ENCODE measurements at regions not wholly inside any gene's neighbourhood (a gene's known extent, or its start where the extent isn't known, plus 50 kb on each side); places are given as distances from the start of the nearest gene placed in this dataset.

- no peaks in the 10 kb centered on the region for H3K9me3 ChIP-seq (ENCODE audit: insufficient read depth, low read length)
- H3K4me1 ChIP-seq (ENCODE audit: insufficient read depth, insufficient read length) = no peaks in the 10 kb centered on the region
- no peak for DNase-seq (ENCODE audit: low read depth, low spot score)
- H3K4me3 ChIP-seq (ENCODE audit: insufficient read length, low read depth) = no peak overlapping the region
- TF ChIP-seq SUZ12 (IDR thresholded peaks at IDR 0.05; ENCODE audit: extremely low read depth, insufficient read depth, insufficient read length) (no peak), ZNF274 (IDR thresholded peaks at IDR 0.05; ENCODE audit: low read depth, low read length) (no peak), YY1 (IDR thresholded peaks at IDR 0.05; ENCODE audit: insufficient read depth, insufficient read length) (no peak)
- H3K9ac ChIP-seq (ENCODE audit: insufficient read length, low read depth) = no peak overlapping the region
- no peaks in the 10 kb centered on the region for H3K36me3 ChIP-seq (ENCODE audit: insufficient read depth, insufficient read length, low read length)
- no peaks in the 10 kb centered on the region for H3K27me3 ChIP-seq (ENCODE audit: insufficient read depth, insufficient read length)
Measured at GRCh38 chr2:116222793-116223192, 1591.7 kb upstream of the DDX18 start.

GRCh38 chr2:116223912-116224311 is 1590.6 kb upstream of the DDX18 start:
- no peak for TF ChIP-seq ZNF274 (IDR thresholded peaks at IDR 0.05; ENCODE audit: low read depth, low read length)

GRCh38 chr2:116224610-116225009 is 1589.9 kb upstream of the DDX18 start:
- H3K27me3 ChIP-seq (ENCODE audit: insufficient read depth, insufficient read length) = no peaks in the 10 kb centered on the region
- H3K36me3 ChIP-seq (ENCODE audit: insufficient read depth, insufficient read length, low read length) = no peaks in the 10 kb centered on the region
- H3K4me1 ChIP-seq (ENCODE audit: insufficient read depth, insufficient read length) = no peaks in the 10 kb centered on the region
- DNase-seq (ENCODE audit: low read depth, low spot score) = no peak
- no peak overlapping the region for H3K4me3 ChIP-seq (ENCODE audit: insufficient read length, low read depth)
- TF ChIP-seq ZNF274 (IDR thresholded peaks at IDR 0.05; ENCODE audit: low read depth, low read length) (no peak), YY1 (IDR thresholded peaks at IDR 0.05; ENCODE audit: insufficient read depth, insufficient read length) (no peak), SUZ12 (IDR thresholded peaks at IDR 0.05; ENCODE audit: extremely low read depth, insufficient read depth, insufficient read length) (no peak)
- no peak overlapping the region for H3K9ac ChIP-seq (ENCODE audit: insufficient read length, low read depth)
- H3K9me3 ChIP-seq (ENCODE audit: insufficient read depth, low read length) = no peaks in the 10 kb centered on the region

More at GRCh38 chr2:116223912-116224311, 1590.6 kb upstream of the DDX18 start:
- Histone ChIP-seq H3K4me3 (ENCODE audit: insufficient read length, low read depth) (no peak overlapping the region), H3K9ac (ENCODE audit: insufficient read length, low read depth) (no peak overlapping the region), H3K9me3 (ENCODE audit: insufficient read depth, low read length) (no peaks in the 10 kb centered on the region), H3K27me3 (ENCODE audit: insufficient read depth, insufficient read length) (no peaks in the 10 kb centered on the region), H3K4me1 (ENCODE audit: insufficient read depth, insufficient read length) (no peaks in the 10 kb centered on the region), H3K36me3 (ENCODE audit: insufficient read depth, insufficient read length, low read length) (no peaks in the 10 kb centered on the region)
- DNase-seq (ENCODE audit: low read depth, low spot score) = no peak

GRCh38 chr2:116238511-116238910 is 1576.0 kb upstream of the DDX18 start:
- Histone ChIP-seq H3K4me1 (ENCODE audit: insufficient read depth, insufficient read length) (no peaks in the 10 kb centered on the region), H3K36me3 (ENCODE audit: insufficient read depth, insufficient read length, low read length) (no peaks in the 10 kb centered on the region), H3K27me3 (ENCODE audit: insufficient read depth, insufficient read length) (no peaks in the 10 kb centered on the region), H3K4me3 (ENCODE audit: insufficient read length, low read depth) (no peak overlapping the region), H3K9me3 (ENCODE audit: insufficient read depth, low read length) (no peaks in the 10 kb centered on the region), H3K9ac (ENCODE audit: insufficient read length, low read depth) (no peak overlapping the region)
- TF ChIP-seq YY1 (IDR thresholded peaks at IDR 0.05; ENCODE audit: insufficient read depth, insufficient read length) = no peak
- TF ChIP-seq SUZ12 (IDR thresholded peaks at IDR 0.05; ENCODE audit: extremely low read depth, insufficient read depth, insufficient read length) = no peak
- no peak for TF ChIP-seq ZNF274 (IDR thresholded peaks at IDR 0.05; ENCODE audit: low read depth, low read length)
- no peak for DNase-seq (ENCODE audit: low read depth, low spot score)

GRCh38 chr2:116250376-116250775 is 1564.1 kb upstream of the DDX18 start:
- no peak overlapping the region for H3K4me3 ChIP-seq (ENCODE audit: insufficient read length, low read depth)
- peaks cover 19% of the 10 kb centered on the region; the same call in 1 of the 2 replicates for H3K9me3 ChIP-seq (ENCODE audit: insufficient read depth, low read length)
- H3K36me3 ChIP-seq (ENCODE audit: insufficient read depth, insufficient read length, low read length) = no peaks in the 10 kb centered on the region
- H3K4me1 ChIP-seq (ENCODE audit: insufficient read depth, insufficient read length) = no peaks in the 10 kb centered on the region
- DNase-seq (ENCODE audit: low read depth, low spot score) = no peak
- no peaks in the 10 kb centered on the region for H3K27me3 ChIP-seq (ENCODE audit: insufficient read depth, insufficient read length)
- H3K9ac ChIP-seq (ENCODE audit: insufficient read length, low read depth) = no peak overlapping the region
- TF ChIP-seq ZNF274 (IDR thresholded peaks at IDR 0.05; ENCODE audit: low read depth, low read length) = no peak
- no peak for TF ChIP-seq YY1 (IDR thresholded peaks at IDR 0.05; ENCODE audit: insufficient read depth, insufficient read length)
- TF ChIP-seq SUZ12 (IDR thresholded peaks at IDR 0.05; ENCODE audit: extremely low read depth, insufficient read depth, insufficient read length) = no peak

GRCh38 chr2:116264872-116265271 is 1549.6 kb upstream of the DDX18 start:
- Histone ChIP-seq H3K36me3 (ENCODE audit: insufficient read depth, insufficient read length, low read length) (no peaks in the 10 kb centered on the region), H3K4me1 (ENCODE audit: insufficient read depth, insufficient read length) (no peaks in the 10 kb centered on the region), H3K27me3 (ENCODE audit: insufficient read depth, insufficient read length) (no peaks in the 10 kb centered on the region), H3K9ac (ENCODE audit: insufficient read length, low read depth) (no peak overlapping the region), H3K9me3 (ENCODE audit: insufficient read depth, low read length) (peaks cover 29% of the 10 kb centered on the region), H3K4me3 (ENCODE audit: insufficient read length, low read depth) (no peak overlapping the region)
- no peak for TF ChIP-seq ZNF274 (IDR thresholded peaks at IDR 0.05; ENCODE audit: low read depth, low read length)
- TF ChIP-seq YY1 (IDR thresholded peaks at IDR 0.05; ENCODE audit: insufficient read depth, insufficient read length) = no peak
- TF ChIP-seq SUZ12 (IDR thresholded peaks at IDR 0.05; ENCODE audit: extremely low read depth, insufficient read depth, insufficient read length) = no peak
- DNase-seq (ENCODE audit: low read depth, low spot score) = no peak

- Histone ChIP-seq H3K27me3 (ENCODE audit: insufficient read depth, insufficient read length) (no peaks in the 10 kb centered on the region), H3K9me3 (ENCODE audit: insufficient read depth, low read length) (peaks cover 8% of the 10 kb centered on the region; the same call in 1 of the 2 replicates), H3K36me3 (ENCODE audit: insufficient read depth, insufficient read length, low read length) (no peaks in the 10 kb centered on the region), H3K4me3 (ENCODE audit: insufficient read length, low read depth) (no peak overlapping the region), H3K9ac (ENCODE audit: insufficient read length, low read depth) (no peak overlapping the region), H3K4me1 (ENCODE audit: insufficient read depth, insufficient read length) (no peaks in the 10 kb centered on the region)
- TF ChIP-seq SUZ12 (IDR thresholded peaks at IDR 0.05; ENCODE audit: extremely low read depth, insufficient read depth, insufficient read length) (no peak), ZNF274 (IDR thresholded peaks at IDR 0.05; ENCODE audit: low read depth, low read length) (no peak), YY1 (IDR thresholded peaks at IDR 0.05; ENCODE audit: insufficient read depth, insufficient read length) (no peak)
- no peak for DNase-seq (ENCODE audit: low read depth, low spot score)
Measured at GRCh38 chr2:116269040-116269439, 1545.5 kb upstream of the DDX18 start.

GRCh38 chr2:116304328-116304727 is 1510.2 kb upstream of the DDX18 start:
- no peak for TF ChIP-seq YY1 (IDR thresholded peaks at IDR 0.05; ENCODE audit: insufficient read depth, insufficient read length)
- TF ChIP-seq ZNF274 (IDR thresholded peaks at IDR 0.05; ENCODE audit: low read depth, low read length) = no peak
- TF ChIP-seq SUZ12 (IDR thresholded peaks at IDR 0.05; ENCODE audit: extremely low read depth, insufficient read depth, insufficient read length) = no peak
- H3K4me3 ChIP-seq (ENCODE audit: insufficient read length, low read depth) = no peak overlapping the region
- no peak overlapping the region for H3K9ac ChIP-seq (ENCODE audit: insufficient read length, low read depth)
- H3K4me1 ChIP-seq (ENCODE audit: insufficient read depth, insufficient read length) = no peaks in the 10 kb centered on the region
- H3K36me3 ChIP-seq (ENCODE audit: insufficient read depth, insufficient read length, low read length) = no peaks in the 10 kb centered on the region
- DNase-seq (ENCODE audit: low read depth, low spot score) = no peak
- no peaks in the 10 kb centered on the region for H3K27me3 ChIP-seq (ENCODE audit: insufficient read depth, insufficient read length)
- no peaks in the 10 kb centered on the region for H3K9me3 ChIP-seq (ENCODE audit: insufficient read depth, low read length)
